OCI-LY7 (cell line): ENCODE measurements at regions not wholly inside any gene's neighbourhood (a gene's known extent, or its start where the extent isn't known, plus 50 kb on each side); places are given as distances from the start of the nearest gene placed in this dataset.

ENCODE experiments used
- CTCF ChIP-seq: fragments of 200-600 bp; sonication (generic); conservative IDR thresholded peaks from 2 replicates; pipeline ENCODE4 v1.5.1; 2014; ENCODE audit warnings: mild to moderate bottlenecking, antibody characterized with exemption, low read length, moderate library complexity, mixed read lengths
- EZH2phosphoT487 ChIP-seq: fragments of 200-600 bp; sonication (generic); IDR thresholded peaks from 2 replicates; pipeline ENCODE4 v1.6.1; 2018; ENCODE audit warnings: low read depth, borderline replicate concordance, mild to moderate bottlenecking, mixed run types, antibody characterized with exemption, low read length, moderate library complexity, mixed read lengths

GRCh38 chr3:20327889-20328288 is 141.9 kb upstream of the SGO1 start:
- TF ChIP-seq CTCF (no peak), EZH2phosphoT487 (no peak)
